Stimulated activated CD4-positive, alpha-beta T cell treated with anti-CD3 and anti-CD28 coated beads, Interleukin-12 subunit alpha, Interleukin-12 subunit beta, amount 100 ng/mL, for 48 hours (primary cell): ENCODE measurements at regions not wholly inside any gene's neighbourhood (a gene's known extent, or its start where the extent isn't known, plus 50 kb on each side); places are given as distances from the start of the nearest gene placed in this dataset.
"Not testable (repeated sequence)": the region's sequence is repeated elsewhere in the genome, so short reads cannot be mapped to it uniquely, and the experiment has no call there.

Experiments used
- DNase-seq, 3 donors: peaks; one replicate each; pipeline ENCODE4 v3.0.0-alpha.2; 2020; ENCODE audit warnings: low read depth in 2 of 3, low spot score in 1 of 3

DNA sequence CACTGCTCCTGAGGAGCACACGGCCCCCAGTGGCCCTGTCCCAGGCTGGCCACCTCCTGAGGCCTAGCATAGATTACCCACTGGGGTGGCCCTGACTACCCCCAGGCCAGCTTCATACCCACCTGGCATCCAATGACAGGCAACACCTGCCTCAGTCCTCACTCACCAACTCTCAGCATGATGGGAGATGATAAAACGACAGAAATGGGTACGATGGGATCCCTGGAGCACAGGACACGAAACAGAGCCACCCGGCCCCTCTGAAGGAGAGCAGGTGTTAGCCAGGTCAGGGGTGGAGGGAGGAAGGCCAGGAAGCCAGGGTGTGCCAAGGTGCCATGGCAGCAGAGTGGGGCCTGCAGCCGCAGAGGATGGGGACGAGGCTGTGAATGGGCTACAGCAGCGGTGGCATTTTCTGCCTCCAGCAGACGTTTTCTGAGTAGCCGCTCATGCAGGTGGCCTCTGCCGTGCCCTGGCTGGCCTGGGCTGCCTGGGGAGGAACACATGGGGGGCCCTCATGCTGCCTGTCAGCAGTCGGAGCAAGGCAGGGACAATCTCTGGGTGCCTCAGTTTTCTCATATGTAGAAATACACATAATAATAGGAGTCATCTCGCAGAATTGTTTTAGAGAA is 50.2 kb upstream of the FGF3 start:
- no peak for DNase-seq

GRCh38 chr11:69870766-69871165 is 51.5 kb upstream of the FGF3 start:
- no peak for DNase-seq

- DNase-seq = no peak
These were observed 54.2 kb upstream of the FGF3 start for GRCh38 chr11:69873166-69874077.

GRCh38 chr11:69874178-69874983 is 55.2 kb upstream of the FGF3 start:
- no peak for DNase-seq

DNA sequence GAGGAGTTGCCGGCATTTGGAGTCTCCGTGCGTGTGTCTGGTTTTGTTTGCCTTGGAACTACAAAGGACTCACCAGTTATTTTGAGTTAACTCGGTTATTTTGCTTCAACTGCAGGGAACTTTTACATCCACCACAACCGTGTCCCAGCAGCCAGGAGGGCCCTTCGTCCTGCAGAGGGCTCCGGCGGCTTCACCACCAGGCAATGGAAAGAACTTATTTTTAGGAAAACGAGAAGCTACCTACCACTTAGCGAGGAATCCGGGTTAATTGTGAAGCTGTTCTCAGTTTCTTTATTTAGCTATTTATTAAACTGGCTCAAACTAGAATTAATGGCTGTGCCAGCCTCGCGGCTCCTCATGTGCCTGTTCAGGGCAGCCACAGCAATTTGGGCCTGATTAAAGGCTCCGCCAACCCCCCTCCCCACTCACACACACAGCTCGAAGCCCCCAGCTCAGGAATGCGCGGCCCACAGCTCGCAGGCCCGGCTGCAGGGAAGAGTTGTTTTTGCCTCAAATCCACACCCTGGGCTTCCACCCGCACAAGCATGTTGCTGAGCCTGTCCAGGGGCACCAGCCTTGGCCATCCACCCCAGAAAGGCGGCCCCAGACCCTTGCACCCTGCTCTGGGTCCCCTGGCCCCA is 55.9 kb upstream of the FGF3 start:
- DNase-seq = no peak

- DNase-seq = no peak
These were observed 56.8 kb upstream of the FGF3 start for GRCh38 chr11:69876013-69876412.

GRCh38 chr11:69877235-69877634 is 58.0 kb upstream of the FGF3 start:
- DNase-seq = no peak

- not testable (repeated sequence) for DNase-seq
These were observed 58.5 kb upstream of the FGF3 start for GRCh38 chr11:69877704-69878103.

DNA sequence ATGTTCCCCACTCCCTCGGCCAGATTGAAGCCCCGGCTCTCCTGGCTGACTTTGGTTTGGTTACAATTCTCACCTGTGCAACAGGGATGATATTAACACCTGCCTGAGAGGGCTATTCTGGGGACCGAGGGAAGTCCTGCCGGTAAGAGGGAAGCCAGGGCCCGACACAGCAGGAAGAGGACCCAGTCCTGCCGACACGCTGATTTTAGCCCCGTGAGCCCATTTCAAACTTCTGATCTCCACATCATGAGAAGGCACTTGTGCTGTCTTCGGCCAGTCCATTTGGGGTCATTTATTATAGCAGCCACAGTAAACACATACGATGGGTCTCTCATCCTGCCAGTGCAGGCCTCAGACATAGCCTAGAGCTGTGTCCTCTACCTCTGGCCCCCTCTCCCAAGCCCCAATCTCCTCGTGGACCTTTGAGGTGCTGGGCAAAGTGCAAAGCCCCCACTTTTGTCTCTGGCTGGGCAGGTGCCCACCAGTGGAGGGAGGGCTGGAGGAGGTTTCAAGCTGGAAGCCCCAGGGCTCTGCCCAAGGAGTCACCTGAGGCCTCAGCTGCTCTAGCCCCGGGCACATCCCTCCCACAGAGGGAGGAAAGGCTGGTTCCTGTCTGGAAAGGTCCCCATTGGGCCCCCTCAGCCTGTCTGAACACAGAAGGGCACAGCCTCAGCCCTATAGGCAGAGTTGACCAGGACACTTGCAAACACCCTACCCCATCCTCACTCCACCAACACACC is 59.1 kb upstream of the FGF3 start:
- no peak for DNase-seq

GRCh38 chr11:69878927-69879728 is 59.9 kb upstream of the FGF3 start:
- no peak for DNase-seq

- no peak for DNase-seq
These were observed 60.5 kb upstream of the FGF3 start for GRCh38 chr11:69879729-69880005.

GRCh38 chr11:69880041-69880825 is 61.0 kb upstream of the FGF3 start:
- DNase-seq = no peak

- no peak for DNase-seq
These were observed 61.7 kb upstream of the FGF3 start for GRCh38 chr11:69880826-69881445.

DNA sequence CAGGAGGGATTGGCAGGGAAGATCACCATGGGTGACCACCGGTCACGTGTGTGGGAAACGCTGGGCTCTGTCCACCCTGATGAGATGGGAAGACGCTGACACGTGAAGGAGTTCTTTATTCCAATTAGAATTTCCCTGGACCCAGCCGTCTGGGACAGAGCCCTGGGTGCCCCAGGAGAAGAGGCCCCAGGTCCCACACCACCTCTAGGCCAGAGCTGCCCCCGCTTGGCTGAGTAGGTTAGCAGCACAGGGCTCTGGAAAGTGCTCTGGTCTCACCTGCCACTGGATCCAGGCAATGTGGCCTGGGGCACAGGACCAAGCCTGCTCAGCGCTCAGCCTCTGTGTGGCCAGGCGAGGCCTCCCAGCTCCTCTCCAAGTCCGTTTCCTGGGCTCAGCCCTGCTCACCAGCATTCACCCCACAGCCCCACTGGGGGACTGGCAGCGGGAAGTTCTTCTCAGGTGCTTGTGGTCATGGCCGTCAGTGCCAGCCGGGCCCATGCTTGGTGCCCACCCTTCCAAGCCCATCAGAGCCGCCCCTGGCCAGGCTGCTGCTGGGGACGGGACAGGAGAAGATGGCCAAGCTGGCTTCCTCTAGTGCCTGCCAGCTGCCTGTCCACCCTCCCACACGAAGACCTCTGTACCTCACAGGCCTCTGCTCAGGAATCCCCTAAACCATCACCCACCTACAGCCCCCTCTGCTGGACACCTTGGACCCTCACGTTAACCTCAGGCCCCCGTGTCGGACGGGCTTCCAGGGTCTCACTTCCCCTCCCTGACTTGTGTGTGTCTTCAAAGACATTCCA is 62.5 kb upstream of the FGF3 start:
- no peak for DNase-seq

GRCh38 chr11:69882270-69882608 is 63.0 kb upstream of the FGF3 start:
- no peak for DNase-seq

- DNase-seq = no peak
These were observed 64.4 kb upstream of the FGF3 start for GRCh38 chr11:69883292-69884255.

DNA sequence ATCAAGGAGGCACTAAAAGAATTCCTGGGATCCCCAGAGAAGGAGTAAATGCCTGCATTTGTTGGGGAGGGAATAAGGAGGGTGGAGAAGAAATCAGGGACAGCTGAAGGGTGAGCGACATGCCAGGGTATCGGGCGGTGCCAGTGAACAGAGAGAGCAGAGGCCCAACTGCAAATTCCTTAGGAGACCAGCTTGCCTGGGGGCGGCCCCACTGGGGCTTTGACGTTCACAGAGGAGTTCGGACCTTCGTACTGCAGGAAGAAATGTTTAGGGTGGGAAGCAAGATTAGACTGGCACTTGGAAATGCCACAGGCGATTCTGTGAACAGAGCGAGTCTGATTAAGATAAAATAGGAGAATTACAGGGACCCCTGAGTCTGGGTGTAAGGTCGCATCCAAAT is 65.1 kb upstream of the FGF3 start:
- no peak for DNase-seq
